NCI-H460 (cell line): ENCODE measurements at regions not wholly inside any gene's neighbourhood (a gene's known extent, or its start where the extent isn't known, plus 50 kb on each side); places are given as distances from the start of the nearest gene placed in this dataset.

Experiments used
- DNase-seq: peaks from one replicate; pipeline ENCODE4 v3.0.0-alpha.2; 2016; ENCODE audit warnings: low read depth; ENCODE audit errors: extremely low read depth

DNA sequence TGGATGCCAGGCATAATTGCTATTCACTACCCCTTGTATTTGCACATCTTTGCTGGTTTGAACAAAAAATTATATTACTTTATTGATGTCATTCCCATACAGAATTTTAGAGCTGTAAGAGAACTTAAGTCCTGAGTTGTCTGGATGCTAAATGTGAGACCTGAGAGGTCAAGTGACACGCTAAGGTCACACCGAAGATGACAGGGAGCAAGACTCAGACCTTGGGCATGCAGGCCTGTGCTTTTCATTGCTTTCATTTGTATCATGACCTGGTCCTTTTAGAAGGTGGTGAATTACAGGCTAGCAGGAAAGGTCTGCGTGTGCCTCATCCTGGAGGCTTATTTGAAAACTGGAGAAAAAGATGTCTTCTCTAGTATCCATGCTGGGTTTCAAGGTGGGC is 312.0 kb upstream of the RASGRP1 start:
- no peak for DNase-seq

DNA sequence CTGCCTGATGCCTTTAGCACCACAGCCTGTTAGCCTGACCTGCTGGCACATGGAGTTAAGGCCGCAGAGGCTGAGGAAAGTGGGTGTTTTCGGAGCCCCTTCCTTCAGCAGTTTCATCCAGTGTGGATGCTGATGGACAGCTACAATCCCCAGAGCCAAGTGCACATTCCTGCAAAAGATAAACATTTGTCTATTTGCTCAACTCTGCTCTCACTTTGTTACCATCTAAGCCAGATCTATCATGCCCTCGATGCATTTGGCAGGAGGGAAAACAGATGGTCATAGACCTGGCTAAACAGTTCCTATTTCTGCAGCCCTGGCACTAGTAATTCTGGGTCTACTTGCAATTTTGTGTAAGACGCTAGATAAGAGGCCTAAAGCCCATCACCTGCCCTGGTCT is 312.9 kb upstream of the RASGRP1 start:
- no peak for DNase-seq

DNA sequence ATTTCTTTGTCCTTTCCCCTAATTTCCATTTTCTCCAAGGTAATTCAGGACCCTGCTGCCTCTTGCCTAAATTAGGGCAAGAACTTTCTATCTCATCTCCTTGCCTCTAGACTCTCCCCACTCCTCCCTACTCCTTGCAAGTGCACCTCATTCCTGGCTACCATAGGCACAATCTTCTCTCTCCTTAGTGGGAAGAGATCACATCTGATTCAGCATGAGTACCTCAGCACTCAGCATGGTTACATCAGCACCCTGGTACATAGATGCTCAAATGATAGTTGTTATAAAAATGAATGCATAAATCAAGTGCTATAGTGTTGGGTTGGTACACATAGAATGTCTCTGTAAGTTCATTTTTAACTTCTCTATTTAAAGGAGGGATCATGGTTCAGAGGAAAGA is 313.4 kb upstream of the RASGRP1 start:
- DNase-seq: no peak

DNA sequence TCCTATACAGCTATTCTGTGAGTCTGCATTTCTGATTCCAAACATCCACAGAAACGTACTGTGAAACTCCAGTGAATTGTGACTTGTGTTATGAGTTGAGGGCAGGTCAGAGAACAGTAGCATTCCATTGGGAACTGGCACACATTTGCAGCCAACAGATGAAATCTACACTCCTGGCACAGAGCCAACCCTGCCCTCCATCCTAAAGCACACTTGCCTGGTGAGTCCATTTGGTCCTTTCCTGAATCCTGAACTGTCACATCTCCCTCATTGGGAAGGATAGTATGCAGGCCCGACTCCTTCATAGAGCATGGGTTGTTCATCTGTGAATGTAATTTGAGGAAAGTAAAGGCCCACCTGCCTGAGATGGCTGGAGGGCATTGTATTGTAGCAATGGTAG is 314.3 kb upstream of the RASGRP1 start:
- DNase-seq: no peak

DNA sequence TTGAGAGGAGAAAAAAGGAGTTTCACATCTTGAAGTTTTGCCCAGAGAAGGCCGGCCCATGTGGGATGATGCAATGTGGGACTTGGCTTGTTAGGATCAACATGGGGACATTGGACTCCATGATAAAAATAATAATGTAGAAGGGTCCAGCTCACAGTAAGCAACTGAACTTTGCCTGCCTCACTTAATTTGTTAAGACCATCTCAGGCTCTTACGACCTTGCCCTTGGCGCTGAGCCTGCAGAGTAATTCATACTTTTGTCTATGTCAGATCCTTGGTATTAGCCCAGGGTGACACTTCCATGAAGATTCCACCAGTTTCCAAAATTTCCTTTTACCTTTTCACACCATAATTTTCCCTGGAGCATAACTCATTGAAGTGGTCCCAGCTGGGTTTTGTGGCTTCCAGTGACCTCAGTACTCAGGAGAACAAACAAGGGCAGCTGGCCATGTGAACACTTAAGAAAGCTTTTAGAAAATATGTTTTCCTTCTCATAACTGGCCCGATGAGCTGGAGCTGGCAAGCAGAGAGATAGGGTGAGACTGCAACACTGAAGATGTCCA is 315.4 kb upstream of the RASGRP1 start:
- DNase-seq: no peak

- no peak for DNase-seq
These were observed 317.6 kb upstream of the RASGRP1 start for GRCh38 chr15:38882221-38882620.

GRCh38 chr15:38883987-38884386 is 319.4 kb upstream of the RASGRP1 start:
- DNase-seq: no peak

- DNase-seq: no peak
These were observed 320.4 kb upstream of the RASGRP1 start for GRCh38 chr15:38885001-38885400.

DNA sequence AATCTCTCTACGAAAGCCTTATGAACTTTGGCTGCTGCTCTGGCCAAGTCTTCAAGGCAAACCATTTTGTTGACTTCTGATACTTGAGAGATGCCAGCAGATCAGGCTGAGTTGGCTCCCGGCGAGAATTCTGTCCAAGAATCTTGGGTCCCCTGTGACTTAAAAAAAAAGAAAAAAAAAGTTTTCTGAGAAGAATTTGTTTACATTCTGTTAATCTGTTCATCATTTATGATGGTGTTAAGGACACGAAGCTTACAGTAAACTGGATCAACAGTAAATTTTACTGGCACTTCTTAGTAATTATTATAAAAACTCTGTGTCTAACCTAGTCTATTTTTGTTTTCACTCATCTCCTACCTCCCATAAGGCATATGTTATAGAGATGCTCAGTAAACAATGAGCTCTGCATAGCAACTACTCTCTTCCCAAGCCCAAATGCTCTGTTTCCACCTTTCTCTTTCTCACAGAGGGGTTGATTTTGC is 320.9 kb upstream of the RASGRP1 start:
- DNase-seq: no peak

DNA sequence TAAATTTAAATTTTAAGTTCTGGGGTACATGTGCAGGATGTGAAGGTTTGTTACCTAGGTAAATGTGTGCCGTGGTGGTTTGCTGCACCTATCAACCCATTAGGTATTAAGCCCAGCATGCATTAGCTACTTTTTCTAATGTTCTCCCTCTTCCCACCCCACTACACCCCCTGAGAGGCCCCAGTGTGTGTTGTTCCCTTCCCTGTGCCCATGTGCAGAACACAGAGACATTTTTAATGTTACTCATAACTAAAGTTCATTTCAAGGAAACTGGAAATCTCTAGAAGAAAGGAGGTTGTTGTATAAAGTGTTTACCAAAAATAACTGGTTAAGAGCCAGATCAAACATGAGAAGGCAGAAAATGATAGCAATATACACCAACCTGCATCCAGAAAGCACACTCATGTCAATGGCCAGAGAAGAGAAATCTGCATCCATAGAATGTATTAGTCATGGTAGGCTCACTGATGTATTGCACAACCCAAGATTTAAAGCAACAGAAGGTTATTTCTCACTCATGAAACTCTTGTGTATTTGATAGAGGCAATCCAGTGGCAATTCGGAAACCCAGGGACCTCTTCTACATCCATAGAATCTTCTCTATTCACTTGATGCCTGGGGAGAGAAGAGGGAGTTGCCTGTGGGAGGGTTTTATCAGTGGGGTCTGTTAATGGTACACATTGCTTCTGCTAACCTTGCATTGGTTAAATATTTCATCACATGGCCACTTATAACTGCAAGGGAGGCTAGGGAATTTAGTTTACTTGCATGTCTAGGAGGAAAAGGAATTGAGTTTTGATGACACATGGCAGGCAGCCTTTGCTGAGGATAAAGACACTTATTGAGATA is 321.9 kb upstream of the RASGRP1 start:
- DNase-seq: peak; percentile 59

DNA sequence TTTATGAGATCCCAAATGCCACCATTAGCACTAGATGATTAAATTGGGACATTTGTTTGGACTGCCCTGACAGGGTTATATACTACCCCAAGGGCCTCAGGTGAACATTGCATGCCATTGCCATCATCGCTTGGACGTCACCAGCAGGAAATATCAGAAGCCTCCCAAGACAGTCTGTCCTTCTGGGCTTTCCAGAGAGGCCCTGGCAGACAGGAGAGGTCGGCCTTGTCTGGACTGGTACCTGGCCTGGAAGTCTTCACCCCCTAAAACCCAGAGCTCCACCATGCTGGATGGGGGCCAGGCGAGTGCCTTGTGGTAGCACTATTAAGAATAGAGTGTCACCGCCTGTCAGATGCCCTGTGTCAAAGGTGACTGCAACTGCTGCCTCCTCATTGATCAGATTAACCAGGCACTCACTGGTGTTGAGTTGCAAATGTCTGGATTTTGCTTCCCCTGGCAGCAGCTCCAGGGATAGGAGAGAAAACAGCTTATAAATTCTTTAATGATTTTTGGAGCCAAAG is 324.1 kb upstream of the RASGRP1 start:
- DNase-seq: no peak

DNA sequence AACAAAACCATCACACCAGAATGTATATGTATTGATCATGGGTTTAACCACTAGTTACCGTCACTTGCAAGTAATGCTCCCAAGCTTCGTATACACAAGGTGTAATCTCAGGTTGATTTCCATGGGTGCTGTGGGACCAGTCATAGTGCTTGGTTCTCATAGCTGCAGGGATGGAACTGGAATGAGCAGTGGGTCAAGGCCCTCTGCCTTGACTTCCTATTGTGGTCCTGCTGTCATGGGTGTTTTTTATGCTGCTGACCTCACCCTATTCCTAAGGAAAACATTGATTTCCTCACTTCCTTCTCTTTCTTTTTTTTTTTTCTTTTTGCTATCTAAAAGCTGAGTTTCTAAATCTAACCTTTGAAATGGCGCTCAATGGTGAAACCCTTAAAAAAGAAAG is 325.6 kb upstream of the RASGRP1 start:
- DNase-seq: no peak

DNA sequence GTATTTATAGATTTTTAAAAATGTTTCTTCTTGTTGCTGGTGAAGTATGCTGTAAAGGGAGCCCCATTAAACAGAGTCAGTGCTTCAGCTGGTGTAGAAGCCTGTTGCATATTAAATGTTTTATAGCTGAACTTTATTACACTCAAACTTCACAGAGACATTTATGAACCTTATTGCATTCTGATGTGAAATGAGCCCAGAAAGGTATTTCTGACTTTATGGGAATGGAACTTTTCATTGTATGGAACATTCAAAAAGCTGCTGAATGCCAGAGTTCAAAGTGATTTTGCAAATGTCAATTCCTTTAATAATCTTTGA is 329.3 kb upstream of the RASGRP1 start:
- DNase-seq: no peak

GRCh38 chr15:38894243-38894948 is 329.8 kb upstream of the RASGRP1 start:
- peak; percentile 19 for DNase-seq

DNA sequence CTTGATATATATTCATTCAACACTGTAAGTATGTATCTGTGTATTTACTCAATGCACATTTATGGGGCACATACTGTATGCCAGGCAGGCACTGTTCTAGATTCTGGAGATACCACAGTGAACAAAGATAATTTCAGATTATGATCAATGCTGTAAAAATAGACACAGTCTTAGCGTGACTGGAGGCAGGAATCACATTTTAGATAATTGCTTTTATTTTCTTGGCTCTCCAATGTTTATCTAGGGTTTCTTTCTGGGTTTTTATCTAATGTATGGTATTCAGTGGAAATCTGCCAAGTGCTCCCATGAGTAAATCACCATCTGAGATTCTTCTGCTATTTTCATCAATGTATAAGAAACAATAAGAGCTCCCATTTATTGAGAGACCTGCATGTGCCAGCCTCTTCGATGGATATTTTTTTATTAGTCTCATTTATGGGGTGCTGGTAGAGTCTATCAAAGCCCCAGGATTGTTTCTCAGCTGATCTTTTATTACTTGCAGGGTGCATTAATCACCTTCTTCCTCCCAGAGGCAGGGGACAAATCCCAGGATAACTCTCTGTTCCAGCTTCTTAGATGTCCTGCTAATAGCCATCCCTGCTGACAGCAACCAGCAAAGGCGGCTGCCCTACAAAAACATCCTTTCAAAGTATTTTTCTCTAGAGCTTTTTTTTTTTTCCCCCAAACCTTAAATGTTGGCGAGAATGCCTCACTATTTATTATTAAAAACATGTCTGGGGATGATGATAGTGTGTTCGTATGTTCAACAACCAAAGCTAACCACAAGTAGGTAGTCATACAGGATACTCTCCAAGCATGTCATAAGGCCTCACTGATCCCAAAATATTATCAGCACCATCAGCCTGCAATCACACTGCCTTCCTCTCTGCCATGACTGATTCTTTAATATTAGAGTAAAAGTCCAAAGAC is 331.0 kb upstream of the RASGRP1 start:
- no peak for DNase-seq

DNA sequence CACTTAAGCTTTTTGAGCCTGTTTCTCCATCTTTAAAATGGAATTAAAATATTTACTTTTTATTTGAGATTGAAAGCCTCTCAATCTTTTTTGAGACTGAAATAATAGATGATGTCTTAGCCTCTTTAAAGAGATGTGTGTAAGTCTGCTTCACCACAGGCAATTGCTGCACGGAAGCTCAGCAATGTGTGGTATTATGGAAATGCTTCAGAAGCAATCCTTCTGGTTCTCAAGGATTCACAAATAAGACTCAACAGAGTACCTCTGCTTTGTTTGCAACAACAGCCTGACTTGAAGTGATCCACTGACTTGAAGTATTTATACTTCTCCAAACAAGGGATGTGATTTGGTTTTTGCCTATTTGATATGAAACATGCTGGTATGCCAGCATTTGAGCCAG is 332.0 kb upstream of the RASGRP1 start:
- no peak for DNase-seq

DNA sequence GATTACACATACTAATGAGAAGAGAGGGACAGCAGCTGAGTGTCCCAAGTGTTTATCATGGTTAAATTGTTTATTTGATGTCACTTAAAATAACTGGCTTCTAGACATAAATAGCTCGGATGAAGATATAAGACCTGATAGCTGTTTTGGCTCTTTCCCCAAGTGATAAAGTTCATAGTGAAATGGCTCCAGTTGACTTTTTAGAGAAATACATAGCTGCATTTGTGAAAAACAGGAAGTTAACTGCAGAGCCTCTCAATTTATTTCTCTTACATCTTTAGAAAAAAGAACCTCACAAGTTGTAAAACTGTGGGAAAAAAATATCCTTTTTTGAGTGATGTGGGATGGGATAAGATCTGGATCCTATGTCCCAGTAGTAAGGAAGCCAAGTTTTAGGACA is 332.9 kb upstream of the RASGRP1 start:
- DNase-seq: no peak

GRCh38 chr15:38898236-38898635 is 333.6 kb upstream of the RASGRP1 start:
- no peak for DNase-seq

- DNase-seq: no peak
These were observed 334.7 kb upstream of the RASGRP1 start for GRCh38 chr15:38899300-38899699.

DNA sequence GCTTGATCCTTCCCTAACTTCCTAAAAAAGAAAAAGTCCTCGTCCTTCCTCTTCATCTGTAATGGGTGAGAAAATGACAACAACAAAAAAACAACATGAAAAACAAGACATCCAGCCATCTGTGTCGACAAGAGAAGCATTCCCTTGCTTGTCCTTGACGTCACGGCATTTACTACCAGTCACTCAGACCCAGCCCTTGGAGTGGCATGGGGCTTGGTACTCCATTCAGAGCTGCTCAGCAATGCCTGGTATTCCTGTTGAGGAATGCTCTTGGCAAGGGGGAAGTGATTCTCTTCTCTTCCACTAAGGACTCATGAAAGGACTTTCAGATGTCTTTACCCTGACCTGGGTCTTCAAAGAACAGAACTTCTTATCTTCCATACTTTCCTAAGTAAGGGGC is 339.7 kb upstream of the RASGRP1 start:
- no peak for DNase-seq

- DNase-seq: no peak
These were observed 341.0 kb upstream of the RASGRP1 start for GRCh38 chr15:38905632-38906031.
